Spleen (tissue), 7 donors: ENCODE measurements at regions not wholly inside any gene's neighbourhood (a gene's known extent, or its start where the extent isn't known, plus 50 kb on each side); places are given as distances from the start of the nearest gene placed in this dataset.

Source experiments
- CTCF ChIP-seq, 11 experiments: fragments of 200-600 bp in 7 of 11; fragments of 450-650 bp in 4 of 11; sonication (generic) in 4 of 11; IDR thresholded peaks in 8 of 11; conservative IDR thresholded peaks in 3 of 11; 1 replicate in 7 of 11; 2 replicates in 4 of 11; pipeline versions ENCODE4 v1.4.0 to v1.8.0; 2016 to 2021; ENCODE audit warnings: antibody characterized with exemption in 11 of 11, inconsistent platforms in 4 of 11, mild to moderate bottlenecking in 1 of 11
- POLR2A ChIP-seq, 3 donors: fragments of 450-650 bp; IDR thresholded peaks; one replicate each; pipeline ENCODE4 v1.5.1; 2017; ENCODE audit warnings: antibody characterized with exemption in 3 of 3, mild to moderate bottlenecking in 1 of 3
- donor health status: DM: no; HTN: no; CAD: no; lungs with moderate emphysema.
- donor health status: DM: no; HTN: no; CAD: no.
- donor health status: DM: no; HTN: no; CAD: no.

GRCh38 chr3:72398781-72399180, 449.5 kb downstream of the SHQ1 start:
- TF ChIP-seq CTCF (IDR thresholded peaks at IDR 0.05 in 8 of 11, conservative IDR thresholded peaks at IDR 0.05 in 3 of 11) = no peak
- TF ChIP-seq POLR2A (IDR thresholded peaks at IDR 0.05) = no peak
